ENCODE measurements at regions not wholly inside any gene's neighbourhood (a gene's known extent, or its start where the extent isn't known, plus 50 kb on each side); places are given as distances from the start of the nearest gene placed in this dataset.

- TF ChIP-seq CTCF (IDR thresholded peaks at IDR 0.05; ENCODE audit: borderline replicate concordance, insufficient read depth, low read depth, low read length) = no peak
- no peak overlapping the region for H3K4me3 ChIP-seq (ENCODE audit: low read depth, low read length)
Measured at GRCh38 chr12:66851134-66851533, 172.3 kb upstream of the GRIP1 start.

- TF ChIP-seq CTCF (IDR thresholded peaks at IDR 0.05; ENCODE audit: borderline replicate concordance, insufficient read depth, low read depth, low read length) = no peak
Measured at GRCh38 chr12:66852091-66852490, 173.2 kb upstream of the GRIP1 start.

GRCh38 chr12:66852765-66853164, 173.9 kb upstream of the GRIP1 start:
- no peak for TF ChIP-seq CTCF (IDR thresholded peaks at IDR 0.05; ENCODE audit: borderline replicate concordance, insufficient read depth, low read depth, low read length)
- no peak overlapping the region for H3K4me3 ChIP-seq (ENCODE audit: low read depth, low read length)

More at GRCh38 chr12:66852091-66852490, 173.2 kb upstream of the GRIP1 start:
- H3K4me3 ChIP-seq (ENCODE audit: low read depth, low read length) = no peak overlapping the region

- no peak overlapping the region for H3K4me3 ChIP-seq (ENCODE audit: low read depth, low read length)
- no peak for TF ChIP-seq CTCF (IDR thresholded peaks at IDR 0.05; ENCODE audit: borderline replicate concordance, insufficient read depth, low read depth, low read length)
Measured at GRCh38 chr12:66859751-66860440, 181.0 kb upstream of the GRIP1 start.

GRCh38 chr12:66860752-66861750, 182.2 kb upstream of the GRIP1 start:
- TF ChIP-seq CTCF (IDR thresholded peaks at IDR 0.05; ENCODE audit: borderline replicate concordance, insufficient read depth, low read depth, low read length) = peak; percentile 70
- H3K4me3 ChIP-seq (ENCODE audit: low read depth, low read length) = no peak overlapping the region

- H3K4me3 ChIP-seq (ENCODE audit: low read depth, low read length) = no peak overlapping the region
- no peak for TF ChIP-seq CTCF (IDR thresholded peaks at IDR 0.05; ENCODE audit: borderline replicate concordance, insufficient read depth, low read depth, low read length)
Measured at GRCh38 chr12:66862356-66862985, 183.6 kb upstream of the GRIP1 start.

Measured in GM12875 (cell line).